DOHH2 (cell line): ENCODE measurements at regions not wholly inside any gene's neighbourhood (a gene's known extent, or its start where the extent isn't known, plus 50 kb on each side); places are given as distances from the start of the nearest gene placed in this dataset.

Source experiments
- CTCF ChIP-seq: fragments of 200-600 bp; sonication (generic); IDR thresholded peaks from one replicate; pipeline ENCODE4 v1.5.1; 2014; ENCODE audit warnings: antibody characterized with exemption, mild to moderate bottlenecking, low read depth, low read length; ENCODE audit not compliant: poor library complexity, severe bottlenecking
- EZH2phosphoT487 ChIP-seq: fragments of 200-600 bp; sonication (generic); IDR thresholded peaks from 2 replicates; pipeline ENCODE4 v1.6.1; 2017; ENCODE audit warnings: borderline replicate concordance, mild to moderate bottlenecking, antibody characterized with exemption, low read length, moderate library complexity, mixed read lengths

GRCh38 chr10:85003083-85003482 lies 674.7 kb downstream of the CCSER2 start:
- no peak for TF ChIP-seq CTCF
- no peak for TF ChIP-seq EZH2phosphoT487
